ENCODE measurements at regions not wholly inside any gene's neighbourhood (a gene's known extent, or its start where the extent isn't known, plus 50 kb on each side); places are given as distances from the start of the nearest gene placed in this dataset.

DNA sequence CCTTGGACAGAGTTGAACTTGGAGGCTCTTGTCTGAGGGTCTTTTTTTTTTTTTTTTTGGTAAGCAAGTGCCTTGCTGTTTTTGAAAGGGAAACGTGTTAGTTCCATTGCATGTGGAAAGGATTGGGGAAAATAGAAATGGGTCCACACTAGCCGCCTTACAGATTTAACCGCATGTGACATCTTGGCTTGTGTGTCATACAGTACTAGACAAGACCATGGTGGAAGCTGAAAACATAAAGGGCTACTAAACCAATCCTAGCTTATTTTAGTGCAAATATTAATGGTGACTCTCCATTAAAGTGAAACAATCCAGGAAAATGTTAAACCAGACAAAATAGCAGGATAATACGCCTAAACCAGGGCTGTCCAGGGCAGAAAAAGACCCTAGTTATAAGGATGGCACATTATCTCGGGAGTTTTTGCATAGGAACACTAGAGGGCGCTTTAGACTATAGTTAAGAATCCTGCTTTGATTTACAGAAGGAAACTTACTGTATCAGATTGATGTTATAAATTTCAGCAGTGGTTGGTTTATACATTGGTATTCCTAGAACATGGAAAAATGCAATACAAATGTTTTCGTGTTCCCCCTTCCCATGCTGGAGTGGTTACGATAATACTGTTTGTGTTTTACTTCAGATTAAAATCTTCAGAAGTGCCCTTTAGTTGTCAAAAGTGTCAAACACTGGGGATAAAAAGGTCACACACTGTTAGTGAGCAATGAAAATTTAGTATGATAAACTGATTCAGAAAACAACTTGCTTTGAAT is 59.8 kb upstream of the DEK start:
- ChIA-PET POLR2A (no interaction called here), CTCF (interaction anchor here (0.8 to 2.7 kb wide), 3 partner anchors 13 to 185 kb away, joined by 3 to 35 read pairs (median 4); no protein-coding TSS in a partner anchor), RAD21 (ENCODE audit: low non-redundant PET in 1 of 2, low total read pairs in 2 of 2, uncharacterized antibody in 2 of 2, unreplicated experiment in 2 of 2) (interaction anchor here (0.7 to 1.1 kb wide), 3 partner anchors 181 to 243 kb away, joined by 3 read pairs; no protein-coding TSS in a partner anchor)
- H3K27me3 ChIP-seq (ENCODE audit: insufficient read depth, low read length): no peaks in the 10 kb centered on the region
- TF ChIP-seq ZNF274 (IDR thresholded peaks at IDR 0.05; ENCODE audit: low read depth, low read length): no peak
- TF ChIP-seq POLR2AphosphoS5 (IDR thresholded peaks at IDR 0.05; ENCODE audit: low read depth, low read length): no peak
- TF ChIP-seq TCF7L2 (IDR thresholded peaks at IDR 0.05; ENCODE audit: borderline replicate concordance, extremely low read depth, insufficient read depth, insufficient read length): no peak
- TF ChIP-seq ELF1 (IDR thresholded peaks at IDR 0.05; ENCODE audit: borderline replicate concordance, low read depth): no peak
- TF ChIP-seq CBX3 (IDR thresholded peaks at IDR 0.05; ENCODE audit: low read depth): no peak
- peak; percentile 88 for TF ChIP-seq RAD21 (IDR thresholded peaks at IDR 0.05; ENCODE audit: low read depth)
- TF ChIP-seq EZH2phosphoT487 (IDR thresholded peaks at IDR 0.05; ENCODE audit: borderline replicate concordance): no peak
- TF ChIP-seq CTCF (IDR thresholded peaks at IDR 0.05 in 2 of 3, conservative IDR thresholded peaks at IDR 0.05 in 1 of 3; ENCODE audit: borderline replicate concordance in 1 of 3, insufficient read depth in 1 of 3, low read depth in 2 of 3, low read length in 2 of 3): peak; percentile 59 to 83 (median 69)
- peak; percentile 84 for ATAC-seq
- intact Hi-C loops (cut with micrococcal nuclease): loop anchor here (1.0 to 10.0 kb wide), 2 partner anchors 180 to 1731 kb away; no protein-coding TSS in a partner anchor
- no peaks in the 10 kb centered on the region for H4K20me1 ChIP-seq (ENCODE audit: insufficient read depth)
- H3K4me3 ChIP-seq (replicated peaks in 1 of 2; ENCODE audit: low read depth in 1 of 2, low read length in 2 of 2): no peak overlapping the region
- H3K36me3 ChIP-seq (ENCODE audit: control insufficient read depth in 1 of 2, insufficient read depth in 2 of 2, low read length in 2 of 2): no peaks in the 10 kb centered on the region
- H3K4me1 ChIP-seq (ENCODE audit: control insufficient read depth in 1 of 2, insufficient read depth in 2 of 2, low read length in 2 of 2): no peaks in the 10 kb centered on the region
- H3K79me2 ChIP-seq (ENCODE audit: insufficient read depth, low read length): no peaks in the 10 kb centered on the region
- no peak overlapping the region for H3K9ac ChIP-seq (ENCODE audit: low read length)
- no peaks in the 10 kb centered on the region for H3K9me2 ChIP-seq (ENCODE audit: insufficient read depth)
- H3K4me2 ChIP-seq (ENCODE audit: low read length): no peak overlapping the region
- peak; percentile 35 for DNase-seq (ENCODE audit: low read depth, low spot score)
- H3K27ac ChIP-seq (ENCODE audit: low read depth, low read length): no peak overlapping the region
- BruUV-seq (replicated peaks): no TSS peak
- H2AFZ ChIP-seq (ENCODE audit: low read depth, low read length, poor library complexity, severe bottlenecking): peak overlapping the region; percentile 42
- no peaks in the 10 kb centered on the region for H3K9me3 ChIP-seq (ENCODE audit: control insufficient read depth in 1 of 2, insufficient read depth in 1 of 2, low read depth in 1 of 2, low read length in 2 of 2)
